Right ventricle myocardium inferior (tissue), 1 donor: ENCODE measurements at regions not wholly inside any gene's neighbourhood (a gene's known extent, or its start where the extent isn't known, plus 50 kb on each side); places are given as distances from the start of the nearest gene placed in this dataset.
A peak's percentile ranks its signal among the peaks of the same experiment; 100 is the strongest.

Experiments used
- ATAC-seq: fragments of 200-7000 bp; cut with Tn5 transposase; one replicate; pipeline ENCODE4 v1.9.1; 2020; ENCODE audit warnings: mild to moderate bottlenecking, moderate library complexity
- DNase-seq: peaks from one replicate; pipeline ENCODE4 v3.0.0; 2021; ENCODE audit errors: missing footprints
- intact Hi-C: fragments of 100-400 bp; cut with DNase I; formaldehyde crosslinking; loops from one replicate; pipeline ENCODE4 v1.11.0; 2022
- donor health status: DM: no; HTN: yes; CAD: no; lungs with severe emphysema.

DNA sequence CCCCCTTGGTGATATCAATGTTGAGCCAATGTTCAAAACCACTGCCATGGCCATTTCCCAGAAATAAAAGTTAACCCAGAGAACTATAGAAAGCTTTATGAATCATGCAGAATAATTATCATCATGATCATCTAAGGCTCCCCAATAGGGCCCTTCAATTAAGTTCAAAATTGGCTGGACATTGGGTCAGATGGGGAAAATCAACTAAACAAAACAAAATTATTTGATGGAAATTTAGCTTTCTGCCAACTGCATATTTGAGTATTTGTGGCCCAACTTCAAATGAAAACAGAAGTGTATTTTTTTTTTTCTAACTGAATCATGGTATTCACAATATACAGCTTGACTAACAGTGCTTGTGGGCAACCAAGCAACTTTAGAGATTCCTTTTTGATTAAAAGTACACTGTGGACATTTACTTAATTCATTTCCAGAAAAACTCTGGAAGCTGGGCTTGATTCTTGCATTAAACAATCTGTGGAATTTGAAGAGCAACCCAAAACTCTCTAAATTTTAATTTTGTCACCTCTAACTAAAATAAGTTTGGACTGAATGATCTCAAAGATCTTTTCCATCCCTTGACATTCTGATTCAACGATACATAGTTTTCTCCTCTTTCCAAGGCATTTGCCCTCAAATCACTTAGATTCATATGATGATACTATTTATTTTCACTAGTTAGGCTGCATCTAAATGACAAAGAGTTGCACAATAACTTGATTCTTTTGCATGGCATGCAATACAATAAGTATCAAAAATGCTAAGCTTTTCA, 203.2 kb downstream of the AHR start:
- no peak for DNase-seq
- intact Hi-C loops = no loop called here
- no peak for ATAC-seq

DNA sequence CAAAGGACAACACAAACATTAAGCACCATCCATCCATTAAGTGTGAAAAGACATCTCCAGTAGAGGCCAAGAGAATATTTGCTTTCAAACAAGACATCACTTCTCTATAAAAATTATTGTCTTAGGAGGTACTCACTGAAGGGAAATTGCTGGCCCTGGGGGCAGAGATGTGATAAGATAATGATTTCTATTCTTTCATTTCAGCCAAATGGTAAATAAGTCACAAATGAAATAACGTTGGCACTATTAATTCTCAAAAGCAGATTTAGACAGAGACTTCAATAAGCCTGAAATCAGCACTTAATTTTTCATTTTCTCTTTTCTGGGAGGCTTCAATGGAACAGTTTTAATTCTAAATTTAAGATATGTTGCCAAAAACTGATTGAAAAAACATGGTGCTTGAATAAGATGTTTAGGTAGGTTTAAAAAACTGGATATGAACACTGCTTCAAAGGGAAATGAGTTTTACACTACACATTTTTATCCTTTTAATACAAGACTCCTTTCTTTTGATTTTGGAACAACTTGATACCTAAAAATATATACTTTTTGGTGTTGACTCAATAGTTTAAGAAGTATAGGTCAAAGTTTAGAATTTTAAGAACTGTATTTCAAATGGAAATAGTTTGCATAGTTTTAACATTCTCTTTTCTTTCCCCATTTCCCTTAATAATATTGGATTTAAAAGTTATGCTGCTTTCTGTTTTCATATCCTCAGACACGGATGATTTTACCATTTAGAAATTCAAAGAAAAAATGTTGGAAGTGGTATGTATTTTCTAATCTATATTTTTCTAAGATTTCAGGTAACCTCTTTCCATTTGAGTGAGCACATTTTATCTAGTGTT, 204.0 kb downstream of the AHR start:
- DNase-seq (no peak), ATAC-seq (no peak)
- intact Hi-C loops = no loop called here

DNA sequence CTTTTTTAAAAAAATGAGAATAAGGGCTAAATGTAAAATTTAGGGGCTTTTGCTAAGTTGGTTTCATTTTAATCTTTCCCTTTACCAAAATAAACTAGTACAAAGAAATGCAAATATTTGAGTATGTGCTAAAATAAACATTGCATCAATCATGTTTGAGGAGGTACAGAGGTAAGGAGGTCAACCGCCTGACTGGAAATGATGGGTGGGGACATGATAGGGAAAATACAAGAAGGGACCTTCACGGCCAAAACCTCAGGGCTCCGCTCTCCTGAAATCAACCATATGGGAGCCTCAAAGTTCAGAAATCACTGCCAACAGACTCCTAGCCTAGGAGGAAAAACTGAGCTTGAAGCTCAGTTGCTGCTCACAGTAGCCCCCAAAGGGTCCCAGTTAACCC, 207.6 kb downstream of the AHR start:
- intact Hi-C loops = no loop called here
- DNase-seq (no peak), ATAC-seq (no peak)

DNA sequence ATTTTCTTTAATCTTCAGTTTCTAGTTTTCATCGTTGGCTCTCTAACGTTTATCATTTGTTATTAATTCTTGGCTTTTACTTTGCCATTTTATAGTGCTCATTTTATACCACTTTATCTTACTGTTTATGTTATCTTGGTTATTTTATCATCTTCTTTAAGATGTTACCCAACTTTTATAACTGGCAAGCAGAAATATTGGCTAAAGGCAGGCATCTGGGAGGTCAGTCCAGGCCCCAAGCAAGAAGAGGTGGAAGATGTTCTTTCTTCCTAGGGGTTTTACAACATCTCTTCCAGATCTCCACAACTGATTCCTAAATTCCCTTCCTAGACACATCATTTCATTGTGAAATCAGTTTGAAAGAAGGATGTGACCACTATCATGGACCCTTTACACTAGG, 208.1 kb downstream of the AHR start:
- intact Hi-C loops = no loop called here
- ATAC-seq (no peak), DNase-seq (no peak)

DNA sequence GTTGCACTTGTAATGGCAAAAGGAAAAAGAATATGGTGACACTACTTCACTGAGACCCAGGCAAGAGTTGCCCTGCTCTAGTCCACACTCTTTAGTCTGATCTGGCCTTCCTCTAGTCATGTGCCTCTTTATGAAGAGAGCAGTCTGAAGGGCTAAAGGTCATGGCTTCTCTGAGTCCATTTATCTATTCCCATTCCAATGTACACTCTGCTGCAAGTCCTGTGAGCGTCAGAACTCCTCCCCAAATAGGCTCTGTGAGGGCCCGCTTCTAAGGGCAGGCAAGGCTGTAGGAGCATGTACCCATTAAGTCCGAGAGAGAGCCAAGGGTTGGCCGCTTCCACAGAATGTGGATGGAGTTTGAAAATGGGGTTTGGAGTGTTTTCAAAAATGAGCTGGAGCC, 209.3 kb downstream of the AHR start:
- DNase-seq = no peak
- intact Hi-C loops = no loop called here
- ATAC-seq = no peak

DNA sequence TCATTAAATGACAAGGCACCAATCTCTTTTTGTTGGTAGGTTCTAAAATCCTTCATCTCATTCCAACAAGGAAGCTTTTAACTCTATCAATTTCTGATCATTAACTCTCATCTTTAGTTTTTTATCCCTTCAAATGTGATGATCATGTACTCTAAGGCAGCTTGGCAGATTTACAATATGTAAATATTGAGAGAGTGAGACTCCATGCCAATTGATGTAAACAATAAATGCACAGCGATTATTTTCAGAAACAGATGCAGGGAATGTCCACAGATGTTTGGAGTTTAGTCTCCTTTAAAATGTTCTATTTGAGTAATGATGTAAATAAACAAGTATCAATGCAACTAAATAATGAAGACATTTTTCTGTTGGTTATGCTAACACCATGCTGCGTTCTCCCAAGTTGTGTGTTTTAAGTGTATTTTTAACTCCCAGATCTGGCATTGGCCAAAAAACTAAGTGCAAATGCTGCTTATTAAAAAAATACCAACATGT, 213.8 kb downstream of the AHR start:
- intact Hi-C loops = no loop called here
- DNase-seq (no peak), ATAC-seq (no peak)

DNA sequence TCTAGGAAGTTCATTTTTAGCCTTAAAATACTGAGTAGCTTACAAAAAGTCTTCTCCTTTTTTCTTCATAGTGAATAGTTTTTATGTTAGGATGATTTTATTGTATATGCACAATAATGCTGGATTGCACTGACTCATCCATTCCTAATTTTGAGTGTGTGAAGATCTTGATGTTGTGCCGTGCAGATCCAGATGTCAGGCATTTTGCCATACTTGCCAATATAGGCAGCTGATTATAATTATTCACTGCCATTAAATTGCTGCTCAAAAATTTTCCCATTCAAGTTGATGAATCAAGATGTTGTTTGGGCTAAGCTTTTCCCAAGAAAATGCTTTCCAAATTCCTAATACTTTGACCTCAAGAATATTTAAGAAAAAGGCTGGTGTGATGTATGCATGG, 218.3 kb downstream of the AHR start:
- no peak for DNase-seq
- intact Hi-C loops = no loop called here
- ATAC-seq = no peak

DNA sequence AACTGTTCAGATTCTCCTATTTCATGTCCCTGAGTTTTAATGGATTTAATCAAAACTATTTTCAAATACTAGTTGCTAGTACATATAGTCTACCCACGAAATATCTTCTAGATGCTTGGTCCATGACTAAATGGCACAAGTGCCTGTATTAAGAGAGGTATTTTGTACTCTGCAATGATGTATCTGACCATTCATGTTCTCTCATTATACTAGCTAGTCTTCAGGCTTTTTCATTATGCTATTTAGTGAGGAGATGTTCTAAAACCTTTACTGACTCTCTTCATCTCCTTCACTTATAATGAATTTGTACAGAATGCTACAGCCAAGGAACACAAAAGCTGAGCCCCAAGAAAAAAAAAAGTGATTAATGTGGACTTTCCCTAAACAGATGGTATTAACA, 222.5 kb downstream of the AHR start:
- intact Hi-C loops = no loop called here
- ATAC-seq (no peak), DNase-seq (no peak)

DNA sequence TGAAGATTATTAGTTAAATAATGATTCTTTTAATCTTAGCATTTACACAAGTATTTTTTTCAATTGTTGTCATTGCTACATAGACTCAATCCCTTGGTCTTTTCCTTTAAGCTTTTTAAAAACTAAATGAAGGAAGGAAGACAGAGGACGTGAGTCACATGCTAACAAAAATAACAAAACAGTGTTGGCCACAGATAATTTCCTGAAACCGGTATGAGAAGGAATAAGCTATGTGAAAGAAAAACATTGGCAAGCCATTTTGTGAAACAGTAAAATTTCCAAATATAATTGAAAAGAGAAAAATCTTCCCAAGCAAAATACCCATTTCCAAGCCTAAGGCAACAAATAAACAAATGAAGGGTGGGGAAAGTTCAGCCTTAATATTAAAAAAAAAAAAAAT, 223.0 kb downstream of the AHR start:
- intact Hi-C loops = no loop called here
- DNase-seq (no peak), ATAC-seq (peak; percentile 56)

DNA sequence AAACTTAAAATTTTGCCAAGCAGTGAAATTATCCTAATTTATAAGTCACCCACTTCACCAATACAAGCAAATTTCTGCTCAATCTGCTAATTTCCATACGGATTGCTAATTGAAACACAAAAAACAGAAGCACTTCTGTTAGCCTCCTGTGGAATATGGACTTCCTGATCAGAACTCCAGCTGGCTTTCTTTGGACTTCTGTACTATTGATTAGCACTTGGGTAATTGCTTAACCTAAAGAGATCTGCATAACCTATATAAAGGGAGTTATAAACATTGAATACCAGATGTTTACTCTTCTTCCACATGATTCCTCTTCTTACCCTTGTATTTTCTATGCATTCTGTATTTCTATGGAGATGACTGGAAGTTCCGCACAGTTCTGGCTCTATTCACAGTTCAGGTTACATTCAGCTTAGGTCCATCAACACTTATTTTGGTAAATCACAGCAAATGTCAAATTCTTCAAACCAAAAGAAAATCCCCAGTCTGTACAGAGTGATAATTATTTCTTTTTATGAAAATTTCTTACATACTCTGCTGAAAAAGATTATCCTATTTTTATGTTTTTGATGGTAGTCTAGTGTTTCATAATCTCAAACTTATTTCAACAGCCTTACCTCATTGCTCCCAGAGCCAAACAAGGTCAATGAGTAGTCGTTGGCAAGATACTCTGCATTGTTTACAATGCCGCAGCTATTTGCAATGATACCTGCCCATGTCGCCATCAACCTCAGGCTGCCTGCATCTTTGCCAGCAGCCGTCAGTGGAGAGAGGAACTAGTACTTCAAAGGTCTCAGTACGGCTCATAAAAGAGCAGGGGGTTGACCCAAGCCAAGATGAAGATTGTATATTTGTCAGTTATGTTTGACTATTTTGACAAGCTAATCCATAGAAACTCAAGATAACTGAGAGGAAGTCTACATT, 225.6 kb downstream of the AHR start:
- ATAC-seq = peak; percentile 50
- DNase-seq = no peak
- intact Hi-C loops = no loop called here

DNA sequence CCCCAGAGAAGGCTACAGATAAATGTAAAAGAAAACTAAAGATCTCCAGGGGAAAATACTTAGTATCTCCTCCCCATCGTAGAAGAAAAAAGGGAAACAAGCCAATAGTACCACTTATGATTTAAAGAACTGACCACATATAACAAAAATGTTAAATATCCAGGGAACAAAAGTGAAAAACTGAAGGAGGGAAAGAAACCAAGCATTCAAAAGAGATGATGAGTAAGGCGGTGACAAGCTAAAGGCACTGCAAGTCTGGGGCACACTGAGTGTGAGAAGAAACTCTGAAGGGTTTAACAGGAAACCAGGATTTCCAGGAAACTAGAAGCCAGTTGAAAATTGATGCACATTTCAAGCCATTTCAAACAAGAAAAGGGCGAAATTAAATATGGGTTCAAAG, 226.3 kb downstream of the AHR start:
- intact Hi-C loops = loop anchor here (5.0 kb wide), 1 partner anchor 537 kb away; no protein-coding TSS in a partner anchor
- DNase-seq (no peak), ATAC-seq (no peak)

DNA sequence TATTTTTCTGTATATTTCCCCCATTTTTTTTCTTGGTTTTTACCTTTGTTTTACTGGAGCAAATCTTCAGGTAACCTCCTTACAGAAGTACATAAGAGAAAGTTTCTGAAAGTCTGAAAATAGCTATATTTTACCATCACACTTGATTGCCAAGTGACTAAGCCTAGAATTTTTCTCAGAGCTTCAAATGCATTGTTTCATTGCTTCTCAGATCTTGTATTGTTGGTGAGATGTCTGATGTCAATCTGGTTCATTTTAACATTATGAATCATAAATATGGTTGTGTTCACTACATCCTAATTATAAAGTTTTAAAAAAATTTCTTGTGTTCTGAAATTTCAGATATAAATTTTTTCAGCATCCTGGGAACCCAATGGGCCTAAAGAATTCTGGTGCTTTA, 228.2 kb downstream of the AHR start:
- DNase-seq = no peak
- intact Hi-C loops = loop anchor here (5.0 kb wide), 1 partner anchor 539 kb away; no protein-coding TSS in a partner anchor
- no peak for ATAC-seq

DNA sequence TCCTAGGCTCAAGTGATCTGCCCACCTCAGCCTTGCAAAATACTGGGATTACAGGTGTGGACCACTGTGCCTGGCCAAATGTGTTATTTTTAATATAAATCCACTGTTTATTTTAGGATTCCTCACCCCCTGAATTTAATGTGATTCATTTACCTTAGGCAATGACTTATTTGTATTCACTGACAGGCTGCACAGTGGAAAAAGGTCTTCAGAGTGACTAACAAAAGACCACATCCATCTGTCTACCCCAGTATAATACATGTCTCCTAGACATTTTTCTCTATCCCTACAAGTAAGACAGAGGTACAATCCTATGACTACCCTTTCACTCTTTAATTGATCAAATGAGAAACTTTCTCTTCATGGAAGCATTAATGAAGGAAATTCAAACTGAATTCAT, 230.2 kb downstream of the AHR start:
- ATAC-seq (no peak), DNase-seq (no peak)
- intact Hi-C loops = loop anchor here (5.0 kb wide), 1 partner anchor 541 kb away; no protein-coding TSS in a partner anchor

DNA sequence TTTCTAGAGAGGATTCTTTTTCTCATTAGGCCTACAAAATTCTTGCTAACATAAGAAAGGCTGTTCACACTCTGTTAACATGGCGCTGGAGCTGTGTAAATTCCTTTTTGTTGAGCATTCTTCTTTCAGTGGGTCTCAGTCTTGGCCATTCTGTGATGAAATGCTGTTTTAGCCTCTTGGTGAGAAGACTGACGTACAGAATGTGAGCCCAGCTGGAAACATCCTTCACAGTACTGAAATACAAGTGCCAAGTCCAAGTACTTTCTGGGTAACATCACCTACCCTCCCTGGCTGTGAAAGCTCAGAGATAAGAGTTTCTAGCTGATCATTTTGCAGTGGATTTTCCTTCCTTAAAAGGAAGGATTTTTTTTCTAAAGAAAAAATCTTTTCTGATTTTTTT, 231.8 kb downstream of the AHR start:
- DNase-seq (no peak), ATAC-seq (peak; percentile 88)
- intact Hi-C loops = loop anchor here (5.0 to 10.0 kb wide), 2 partner anchors 115 to 228 kb away; no protein-coding TSS in a partner anchor

DNA sequence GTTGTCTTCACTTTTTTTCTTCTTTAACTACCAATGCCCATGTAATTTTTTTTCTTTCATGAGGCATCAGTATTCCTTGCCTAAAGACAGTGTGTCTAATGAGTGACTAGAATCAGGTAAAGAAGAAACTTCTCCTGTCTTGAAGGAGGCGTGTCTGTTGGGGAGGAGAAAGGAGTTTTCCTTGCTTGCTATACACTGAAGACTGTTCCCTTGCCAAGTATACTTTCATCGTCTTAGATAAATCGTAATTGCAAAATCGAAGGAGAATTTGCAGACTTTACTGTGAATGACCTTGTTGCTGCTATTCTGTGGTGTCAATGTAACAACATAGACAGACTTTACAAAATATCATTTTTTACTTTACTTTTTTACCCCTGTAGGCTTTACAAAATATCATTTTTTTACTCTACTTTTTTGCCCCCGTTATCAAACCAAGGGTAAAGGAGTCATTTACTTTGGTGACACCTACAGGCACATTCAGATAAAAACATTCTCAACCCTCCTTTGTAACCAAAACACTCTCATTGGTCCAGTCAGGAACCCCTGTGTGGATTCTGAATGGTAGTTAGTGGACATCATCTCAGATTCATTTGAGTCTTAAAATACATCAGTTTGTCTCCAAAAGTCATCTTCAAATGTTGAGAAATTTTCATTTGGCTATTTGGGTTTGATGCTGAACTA, 232.4 kb downstream of the AHR start:
- ATAC-seq = no peak
- intact Hi-C loops = loop anchor here (5.0 to 10.0 kb wide), 2 partner anchors 114 to 229 kb away; no protein-coding TSS in a partner anchor
- no peak for DNase-seq

DNA sequence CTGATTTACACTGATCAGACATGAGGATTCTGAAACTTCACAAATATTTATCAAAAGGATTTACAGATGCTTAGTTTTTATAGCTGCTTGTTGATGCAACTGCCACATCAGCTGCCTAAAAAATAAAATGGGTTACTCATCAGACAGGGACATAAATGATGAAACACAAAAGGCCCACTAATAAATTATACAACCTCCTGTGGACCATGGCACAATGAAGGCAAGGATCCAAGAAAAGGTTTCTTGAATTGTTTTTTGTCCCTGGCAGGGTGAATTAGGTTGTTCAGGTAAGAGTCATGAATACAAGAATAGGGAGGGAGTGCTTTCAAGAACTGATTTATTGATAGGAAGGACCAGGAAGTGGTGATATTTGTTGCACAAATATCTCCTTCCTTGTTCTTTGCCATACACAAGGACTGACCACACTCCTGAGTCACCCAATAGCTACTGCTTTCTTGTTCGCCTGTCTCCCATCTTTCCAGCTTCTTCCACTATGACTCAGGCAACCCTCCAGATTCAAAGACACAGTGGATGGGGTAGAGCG, 234.5 kb downstream of the AHR start:
- no peak for DNase-seq
- intact Hi-C loops = loop anchor here (5.0 to 10.0 kb wide), 2 partner anchors 112 to 231 kb away; no protein-coding TSS in a partner anchor
- no peak for ATAC-seq

DNA sequence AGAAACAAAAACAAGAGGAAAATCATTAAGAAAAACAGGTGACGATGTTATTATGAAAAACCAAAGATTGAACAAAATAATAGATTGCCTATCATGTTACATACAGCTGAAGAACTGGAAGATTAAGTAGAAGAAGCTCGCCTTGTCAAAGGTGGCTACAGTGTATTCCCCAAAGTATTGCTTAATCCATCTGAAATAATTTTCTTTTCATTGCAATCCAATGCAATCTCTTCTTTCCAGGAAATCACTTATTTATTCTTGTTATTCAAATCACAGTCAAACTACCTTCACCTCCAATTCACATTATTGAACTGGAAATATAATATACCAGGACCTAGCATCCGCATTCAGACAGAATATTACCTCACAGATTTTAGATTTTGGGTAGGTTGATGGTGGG, 235.9 kb downstream of the AHR start:
- no peak for ATAC-seq

DNA sequence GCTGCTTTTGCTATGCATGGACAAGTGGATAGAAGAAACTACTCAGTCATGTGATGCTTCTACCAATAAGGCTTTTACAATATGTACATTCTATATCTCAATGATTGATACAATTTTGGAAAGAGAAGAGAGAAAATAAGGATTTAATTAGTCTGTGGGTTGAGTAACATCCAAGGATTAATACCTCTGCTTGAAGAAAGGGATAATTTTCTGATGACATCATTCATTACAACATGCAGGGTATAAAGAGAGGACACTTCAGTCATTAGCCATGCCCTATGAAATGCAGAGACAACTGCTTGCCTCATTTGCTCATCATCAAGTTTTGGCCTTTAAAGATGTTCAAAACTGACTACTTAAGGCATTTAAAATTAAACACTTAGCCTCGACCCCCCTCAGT, 237.3 kb downstream of the AHR start:
- ATAC-seq = no peak
- DNase-seq = no peak
- intact Hi-C loops = loop anchor here (10.0 kb wide), 1 partner anchor 109 kb away; no protein-coding TSS in a partner anchor

More for the DNA sequence above, 235.9 kb downstream of the AHR start:
- DNase-seq = no peak
- intact Hi-C loops = loop anchor here (5.0 to 10.0 kb wide), 2 partner anchors 110 to 232 kb away; no protein-coding TSS in a partner anchor
